Muscle of leg (tissue), 3 donors: ENCODE measurements at regions not wholly inside any gene's neighbourhood (a gene's known extent, or its start where the extent isn't known, plus 50 kb on each side); places are given as distances from the start of the nearest gene placed in this dataset.
"Not testable (repeated sequence)": the region's sequence is repeated elsewhere in the genome, so short reads cannot be mapped to it uniquely, and the experiment has no call there.

Experiments used
- DNase-seq: peaks from one replicate; pipeline ENCODE4 v3.0.0; 2013
- H3K27ac ChIP-seq: one replicate; pipeline ENCODE4 v1.5.1; 2013; ENCODE audit warnings: mild to moderate bottlenecking, low read length, control low read depth
- H3K27me3 ChIP-seq: one replicate; pipeline ENCODE4 v1.6.1; 2013; ENCODE audit warnings: low read length; ENCODE audit not compliant: control insufficient read depth, insufficient read depth
- H3K36me3 ChIP-seq: one replicate; pipeline ENCODE4 v1.6.1; 2013; ENCODE audit warnings: low read length; ENCODE audit not compliant: control insufficient read depth, insufficient read depth
- H3K4me1 ChIP-seq: one replicate; pipeline ENCODE4 v1.6.1; 2013; ENCODE audit warnings: low read length; ENCODE audit not compliant: control insufficient read depth, insufficient read depth
- H3K4me3 ChIP-seq: one replicate; pipeline ENCODE4 v1.5.1; 2013; ENCODE audit warnings: low read length, control low read depth
- H3K9me3 ChIP-seq: replicated peaks from 2 replicates; pipeline ENCODE4 v1.6.1; 2013; ENCODE audit warnings: low read depth, low read length; ENCODE audit not compliant: control insufficient read depth
- WGBS: methylation state at CpG from one replicate; pipeline ENCODE4 v1.1.5; 2013; ENCODE audit warnings: missing lambda C conversion rate; ENCODE audit not compliant: insufficient coverage; 5-methylcytosine and 5-hydroxymethylcytosine counted together

DNA sequence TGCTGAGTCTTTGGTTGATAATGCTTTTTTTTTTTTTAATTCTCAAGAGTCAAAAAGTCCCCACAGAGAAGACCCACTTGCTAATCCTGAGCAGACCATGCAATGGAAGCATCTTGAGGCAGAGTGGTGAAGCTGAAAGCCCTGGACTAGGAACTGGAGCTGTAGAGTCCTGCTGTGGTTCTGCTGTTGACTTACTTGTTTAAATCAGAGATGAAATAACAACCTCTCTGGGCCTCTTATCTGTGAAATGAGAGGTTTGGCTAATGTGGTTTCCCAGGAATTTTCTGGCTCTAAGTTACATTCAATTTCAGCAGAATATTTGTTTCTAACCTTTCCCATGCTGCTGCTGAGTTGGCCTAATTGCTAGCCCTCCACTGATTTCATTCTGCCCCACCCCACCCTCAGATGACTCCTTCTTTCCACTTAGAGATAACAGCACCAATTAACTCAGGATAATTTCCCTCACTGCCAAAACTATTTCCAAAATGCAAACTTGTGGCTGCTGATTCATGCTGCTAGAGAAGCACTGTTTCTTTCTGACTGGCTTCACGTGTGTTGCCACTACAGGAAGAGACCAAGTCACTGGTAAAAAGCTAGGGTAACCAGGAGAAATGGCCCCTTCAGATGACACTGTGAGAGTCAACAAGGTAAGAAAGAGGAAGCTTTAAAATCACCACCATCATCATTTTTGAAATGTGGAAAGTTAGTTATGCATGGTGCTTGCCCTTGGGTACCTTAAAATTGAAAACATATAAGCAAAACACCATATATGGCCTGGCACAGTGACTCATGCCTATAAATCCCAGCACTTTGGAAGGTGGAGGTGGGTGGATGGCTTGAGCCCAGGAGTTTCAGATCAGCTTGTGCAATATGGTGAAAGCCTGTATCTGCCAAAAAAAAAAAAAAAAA is 326.4 kb downstream of the DCHS2 start:
- H3K9me3 ChIP-seq: no peaks in the 10 kb centered on the region
- no peaks in the 10 kb centered on the region for H3K4me1 ChIP-seq
- H3K27ac ChIP-seq: no peak overlapping the region
- peak; percentile 51 for DNase-seq
- WGBS: 20% methylated on average over 1 of the region's 1 CpG
- no peak overlapping the region for H3K4me3 ChIP-seq
- H3K36me3 ChIP-seq: no peaks in the 10 kb centered on the region
- no peaks in the 10 kb centered on the region for H3K27me3 ChIP-seq

GRCh38 chr4:154160519-154161301 is 330.9 kb downstream of the DCHS2 start:
- no peak overlapping the region for H3K27ac ChIP-seq
- WGBS: 6% methylated on average over 2 of the region's 5 CpGs
- no peaks in the 10 kb centered on the region for H3K36me3 ChIP-seq
- DNase-seq: peak; percentile 95
- H3K9me3 ChIP-seq: no peaks in the 10 kb centered on the region
- no peaks in the 10 kb centered on the region for H3K27me3 ChIP-seq
- no peak overlapping the region for H3K4me3 ChIP-seq
- no peaks in the 10 kb centered on the region for H3K4me1 ChIP-seq

GRCh38 chr4:154158361-154159155 is 333.0 kb downstream of the DCHS2 start:
- H3K9me3 ChIP-seq: no peaks in the 10 kb centered on the region
- H3K4me1 ChIP-seq: no peaks in the 10 kb centered on the region
- no peak for DNase-seq
- 50% methylated on average over 2 of the region's 6 CpGs for WGBS
- no peak overlapping the region for H3K27ac ChIP-seq
- H3K4me3 ChIP-seq: no peak overlapping the region
- no peaks in the 10 kb centered on the region for H3K27me3 ChIP-seq
- H3K36me3 ChIP-seq: no peaks in the 10 kb centered on the region

DNA sequence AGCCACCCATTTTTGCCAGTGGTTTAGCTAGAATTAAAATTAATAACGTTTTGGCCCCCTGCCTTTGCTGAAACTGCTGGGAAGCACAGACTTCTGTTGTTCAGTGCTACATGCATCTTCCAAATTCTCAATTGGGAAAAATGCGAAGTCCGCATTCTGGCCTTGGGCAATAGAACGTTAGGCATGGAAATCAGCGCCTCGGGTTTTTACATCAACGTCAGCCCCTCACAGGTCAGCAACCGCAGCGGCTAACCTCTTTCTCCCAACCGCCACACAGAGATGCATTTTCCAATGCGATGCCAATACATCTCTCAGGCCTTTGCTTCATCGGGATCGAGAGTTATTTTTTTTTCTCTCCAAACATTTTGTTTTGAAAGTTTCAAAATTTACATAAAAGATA is 339.1 kb downstream of the DCHS2 start:
- Histone ChIP-seq H3K27ac (no peak overlapping the region), H3K9me3 (no peaks in the 10 kb centered on the region), H3K36me3 (no peaks in the 10 kb centered on the region), H3K4me3 (no peak overlapping the region), H3K4me1 (no peaks in the 10 kb centered on the region), H3K27me3 (no peaks in the 10 kb centered on the region)
- no peak for DNase-seq
- 90% methylated on average over 9 of the region's 13 CpGs for WGBS

- not testable (repeated sequence) for H3K27ac ChIP-seq, H3K4me1 ChIP-seq, H3K36me3 ChIP-seq, H3K9me3 ChIP-seq, DNase-seq, H3K27me3 ChIP-seq, H3K4me3 ChIP-seq
- WGBS: 100% methylated on average over 2 of the region's 5 CpGs
Observed at GRCh38 chr4:154149236-154149635, 342.4 kb downstream of the DCHS2 start.

DNA sequence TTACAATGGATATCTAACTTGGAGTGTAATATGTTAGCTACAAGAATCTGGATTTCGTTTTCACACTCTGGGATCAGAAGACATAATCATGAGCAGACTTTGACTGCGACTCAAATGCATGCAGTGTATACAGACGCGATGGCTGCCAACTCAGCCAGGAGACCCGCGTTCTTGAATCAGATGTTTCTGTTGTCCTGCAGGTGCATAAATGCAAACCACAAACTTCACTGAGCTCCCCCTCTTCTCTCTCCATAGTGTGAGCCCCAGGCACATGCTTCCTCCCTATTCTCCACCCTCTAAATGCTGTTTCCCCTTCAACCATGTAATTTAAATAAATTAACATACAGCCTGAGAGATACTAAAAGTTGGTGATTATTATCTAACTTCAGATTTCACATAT is 347.9 kb downstream of the DCHS2 start:
- Histone ChIP-seq H3K27me3 (no peaks in the 10 kb centered on the region), H3K36me3 (no peaks in the 10 kb centered on the region), H3K9me3 (no peaks in the 10 kb centered on the region), H3K4me1 (no peaks in the 10 kb centered on the region), H3K27ac (no peak overlapping the region), H3K4me3 (no peak overlapping the region)
- DNase-seq: no peak
- 60% methylated on average over 6 of the region's 6 CpGs for WGBS

GRCh38 chr4:154142664-154143063 is 348.9 kb downstream of the DCHS2 start:
- Histone ChIP-seq H3K36me3 (no peaks in the 10 kb centered on the region), H3K4me3 (no peak overlapping the region), H3K27ac (no peak overlapping the region), H3K27me3 (no peaks in the 10 kb centered on the region), H3K9me3 (no peaks in the 10 kb centered on the region), H3K4me1 (no peaks in the 10 kb centered on the region)
- 33% methylated on average over 1 of the region's 2 CpGs for WGBS
- DNase-seq: no peak

DNA sequence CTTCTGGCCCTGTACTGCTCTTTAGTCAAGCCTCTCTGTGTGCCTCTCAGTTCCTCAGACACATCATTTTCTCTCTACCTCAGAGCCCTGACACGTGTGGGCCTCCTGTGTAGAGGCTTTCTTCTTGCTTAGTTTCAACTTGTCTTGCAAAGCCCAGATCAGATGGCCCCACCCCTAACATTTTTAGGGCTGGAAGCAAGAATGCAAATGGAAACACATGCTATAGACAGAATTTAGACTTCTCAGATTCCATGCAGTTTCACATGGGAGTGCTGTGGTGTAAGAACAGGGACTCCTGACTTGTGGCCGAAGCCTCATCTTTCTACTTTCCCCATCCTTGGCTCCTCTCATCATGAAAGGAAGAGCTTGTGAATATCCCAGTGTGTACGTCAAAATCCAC is 350.7 kb downstream of the DCHS2 start:
- DNase-seq: no peak
- no peak overlapping the region for H3K27ac ChIP-seq
- H3K4me1 ChIP-seq: no peaks in the 10 kb centered on the region
- H3K27me3 ChIP-seq: no peaks in the 10 kb centered on the region
- H3K36me3 ChIP-seq: no peaks in the 10 kb centered on the region
- no peaks in the 10 kb centered on the region for H3K9me3 ChIP-seq
- no peak overlapping the region for H3K4me3 ChIP-seq
- WGBS: 86% methylated on average over 2 of the region's 3 CpGs

- no peak for DNase-seq
- Histone ChIP-seq H3K36me3 (no peaks in the 10 kb centered on the region), H3K4me1 (no peaks in the 10 kb centered on the region), H3K9me3 (no peaks in the 10 kb centered on the region), H3K27me3 (no peaks in the 10 kb centered on the region), H3K4me3 (no peak overlapping the region), H3K27ac (no peak overlapping the region)
- WGBS: 88% methylated on average over 1 of the region's 3 CpGs
Observed at GRCh38 chr4:154137320-154137905, 348.5 kb upstream of the SFRP2 start.
